ENCODE measurements at regions not wholly inside any gene's neighbourhood (a gene's known extent, or its start where the extent isn't known, plus 50 kb on each side); places are given as distances from the start of the nearest gene placed in this dataset.
A peak's percentile ranks its signal among the peaks of the same experiment; 100 is the strongest.

DNA sequence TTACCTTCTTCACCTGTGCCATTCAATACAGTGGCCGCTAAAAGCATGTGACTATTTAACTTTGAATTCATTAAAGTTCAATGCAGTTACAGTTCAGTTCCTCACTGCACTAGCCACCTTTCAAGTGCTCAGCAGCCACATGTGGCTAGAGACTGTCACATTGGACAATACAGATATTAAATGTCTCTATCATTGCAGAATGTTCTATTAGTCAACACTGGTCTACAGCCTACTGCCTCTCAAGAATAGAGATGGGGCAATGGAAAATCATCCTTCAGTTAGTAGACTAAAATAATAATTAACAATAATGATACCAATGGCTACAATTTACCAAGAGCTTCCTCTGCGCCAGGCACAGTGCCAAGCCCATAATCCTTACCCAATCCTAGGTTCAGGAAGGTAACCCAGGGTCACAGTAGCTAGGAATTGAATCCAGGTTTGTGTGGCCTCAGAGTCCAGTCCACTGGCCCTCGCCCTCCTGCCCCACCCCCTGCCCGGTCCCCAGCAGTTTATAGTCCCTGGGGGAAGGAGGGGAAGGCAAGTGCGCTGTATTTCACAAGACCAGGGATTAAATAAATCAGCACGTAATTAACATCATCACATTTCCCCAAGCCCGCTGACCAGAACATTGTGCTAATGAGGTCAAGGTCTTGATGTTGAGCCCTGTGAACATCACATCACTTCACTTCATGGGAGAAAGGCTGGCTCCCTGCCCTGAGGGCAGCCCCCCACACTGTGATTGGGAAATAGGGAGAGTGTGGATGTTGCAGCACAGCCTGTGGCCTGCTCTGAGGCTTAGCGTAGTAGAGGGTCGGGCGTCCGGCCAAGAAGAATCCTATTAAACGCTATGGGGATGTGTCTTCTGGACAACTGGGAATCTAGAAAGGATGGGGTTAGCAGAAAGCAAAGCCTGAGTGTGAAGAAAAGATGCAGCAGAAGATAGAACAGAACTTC lies 147.2 kb downstream of the VEGFA start (continued):
- TF ChIP-seq, protein P1, sequence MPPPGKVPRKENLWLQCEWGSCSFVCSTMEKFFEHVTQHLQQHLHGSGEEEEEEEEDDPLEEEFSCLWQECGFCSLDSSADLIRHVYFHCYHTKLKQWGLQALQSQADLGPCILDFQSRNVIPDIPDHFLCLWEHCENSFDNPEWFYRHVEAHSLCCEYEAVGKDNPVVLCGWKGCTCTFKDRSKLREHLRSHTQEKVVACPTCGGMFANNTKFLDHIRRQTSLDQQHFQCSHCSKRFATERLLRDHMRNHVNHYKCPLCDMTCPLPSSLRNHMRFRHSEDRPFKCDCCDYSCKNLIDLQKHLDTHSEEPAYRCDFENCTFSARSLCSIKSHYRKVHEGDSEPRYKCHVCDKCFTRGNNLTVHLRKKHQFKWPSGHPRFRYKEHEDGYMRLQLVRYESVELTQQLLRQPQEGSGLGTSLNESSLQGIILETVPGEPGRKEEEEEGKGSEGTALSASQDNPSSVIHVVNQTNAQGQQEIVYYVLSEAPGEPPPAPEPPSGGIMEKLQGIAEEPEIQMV (CRISPR knock-in tag; IDR thresholded peaks at IDR 0.05; ENCODE audit: low read depth): peak; percentile 62; the same call in 1 of the 2 replicates
- TF ChIP-seq, protein P2, sequence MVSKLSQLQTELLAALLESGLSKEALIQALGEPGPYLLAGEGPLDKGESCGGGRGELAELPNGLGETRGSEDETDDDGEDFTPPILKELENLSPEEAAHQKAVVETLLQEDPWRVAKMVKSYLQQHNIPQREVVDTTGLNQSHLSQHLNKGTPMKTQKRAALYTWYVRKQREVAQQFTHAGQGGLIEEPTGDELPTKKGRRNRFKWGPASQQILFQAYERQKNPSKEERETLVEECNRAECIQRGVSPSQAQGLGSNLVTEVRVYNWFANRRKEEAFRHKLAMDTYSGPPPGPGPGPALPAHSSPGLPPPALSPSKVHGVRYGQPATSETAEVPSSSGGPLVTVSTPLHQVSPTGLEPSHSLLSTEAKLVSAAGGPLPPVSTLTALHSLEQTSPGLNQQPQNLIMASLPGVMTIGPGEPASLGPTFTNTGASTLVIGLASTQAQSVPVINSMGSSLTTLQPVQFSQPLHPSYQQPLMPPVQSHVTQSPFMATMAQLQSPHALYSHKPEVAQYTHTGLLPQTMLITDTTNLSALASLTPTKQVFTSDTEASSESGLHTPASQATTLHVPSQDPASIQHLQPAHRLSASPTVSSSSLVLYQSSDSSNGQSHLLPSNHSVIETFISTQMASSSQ (IDR thresholded peaks at IDR 0.05; ENCODE audit: low read depth): peak; percentile 72
- TF ChIP-seq, protein P2 (CRISPR knock-in tag; IDR thresholded peaks at IDR 0.05; ENCODE audit: borderline replicate concordance): peak; percentile 82
- TF ChIP-seq ZSCAN30 (CRISPR knock-in tag; IDR thresholded peaks at IDR 0.05) (peak; percentile 92; the same call in 1 of the 2 replicates), ZBTB7B (CRISPR knock-in tag; IDR thresholded peaks at IDR 0.05) (peak; percentile 97), ZNF24 (IDR thresholded peaks at IDR 0.05) (0 out of 2 replicates have a peak, but pooled peaks have one; percentile 36), KDM1A (CRISPR knock-in tag; IDR thresholded peaks at IDR 0.05) (peak; percentile 74; the same call in 1 of the 2 replicates), RCOR2 (CRISPR knock-in tag; IDR thresholded peaks at IDR 0.05) (peak; percentile 82), HIVEP1 (CRISPR knock-in tag; IDR thresholded peaks at IDR 0.05) (peak; percentile 92; the same call in 1 of the 2 replicates), SP4 (CRISPR knock-in tag; IDR thresholded peaks at IDR 0.05) (peak; percentile 65; the same call in 1 of the 2 replicates), RAD21 (CRISPR knock-in tag; IDR thresholded peaks at IDR 0.05) (0 out of 2 replicates have a peak, but pooled peaks have one; percentile 10)
- TF ChIP-seq, protein P3, sequence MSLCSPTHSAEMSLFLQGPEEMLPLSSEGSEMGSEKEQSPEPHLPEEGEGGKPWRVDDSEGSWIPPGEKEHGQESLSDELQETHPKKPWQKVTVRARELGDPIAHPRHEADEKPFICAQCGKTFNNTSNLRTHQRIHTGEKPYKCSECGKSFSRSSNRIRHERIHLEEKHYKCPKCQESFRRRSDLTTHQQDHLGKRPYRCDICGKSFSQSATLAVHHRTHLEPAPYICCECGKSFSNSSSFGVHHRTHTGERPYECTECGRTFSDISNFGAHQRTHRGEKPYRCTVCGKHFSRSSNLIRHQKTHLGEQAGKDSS (CRISPR knock-in tag; IDR thresholded peaks at IDR 0.05; ENCODE audit: borderline replicate concordance, low read depth): peak; percentile 76
- TF ChIP-seq, protein P4, sequence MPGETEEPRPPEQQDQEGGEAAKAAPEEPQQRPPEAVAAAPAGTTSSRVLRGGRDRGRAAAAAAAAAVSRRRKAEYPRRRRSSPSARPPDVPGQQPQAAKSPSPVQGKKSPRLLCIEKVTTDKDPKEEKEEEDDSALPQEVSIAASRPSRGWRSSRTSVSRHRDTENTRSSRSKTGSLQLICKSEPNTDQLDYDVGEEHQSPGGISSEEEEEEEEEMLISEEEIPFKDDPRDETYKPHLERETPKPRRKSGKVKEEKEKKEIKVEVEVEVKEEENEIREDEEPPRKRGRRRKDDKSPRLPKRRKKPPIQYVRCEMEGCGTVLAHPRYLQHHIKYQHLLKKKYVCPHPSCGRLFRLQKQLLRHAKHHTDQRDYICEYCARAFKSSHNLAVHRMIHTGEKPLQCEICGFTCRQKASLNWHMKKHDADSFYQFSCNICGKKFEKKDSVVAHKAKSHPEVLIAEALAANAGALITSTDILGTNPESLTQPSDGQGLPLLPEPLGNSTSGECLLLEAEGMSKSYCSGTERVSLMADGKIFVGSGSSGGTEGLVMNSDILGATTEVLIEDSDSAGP (CRISPR knock-in tag; IDR thresholded peaks at IDR 0.05; ENCODE audit: borderline replicate concordance): peak; percentile 88
- TF ChIP-seq, protein P5, sequence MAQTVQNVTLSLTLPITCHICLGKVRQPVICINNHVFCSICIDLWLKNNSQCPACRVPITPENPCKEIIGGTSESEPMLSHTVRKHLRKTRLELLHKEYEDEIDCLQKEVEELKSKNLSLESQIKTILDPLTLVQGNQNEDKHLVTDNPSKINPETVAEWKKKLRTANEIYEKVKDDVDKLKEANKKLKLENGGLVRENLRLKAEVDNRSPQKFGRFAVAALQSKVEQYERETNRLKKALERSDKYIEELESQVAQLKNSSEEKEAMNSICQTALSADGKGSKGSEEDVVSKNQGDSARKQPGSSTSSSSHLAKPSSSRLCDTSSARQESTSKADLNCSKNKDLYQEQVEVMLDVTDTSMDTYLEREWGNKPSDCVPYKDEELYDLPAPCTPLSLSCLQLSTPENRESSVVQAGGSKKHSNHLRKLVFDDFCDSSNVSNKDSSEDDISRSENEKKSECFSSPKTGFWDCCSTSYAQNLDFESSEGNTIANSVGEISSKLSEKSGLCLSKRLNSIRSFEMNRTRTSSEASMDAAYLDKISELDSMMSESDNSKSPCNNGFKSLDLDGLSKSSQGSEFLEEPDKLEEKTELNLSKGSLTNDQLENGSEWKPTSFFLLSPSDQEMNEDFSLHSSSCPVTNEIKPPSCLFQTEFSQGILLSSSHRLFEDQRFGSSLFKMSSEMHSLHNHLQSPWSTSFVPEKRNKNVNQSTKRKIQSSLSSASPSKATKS (CRISPR knock-in tag; IDR thresholded peaks at IDR 0.05): 0 out of 2 replicates have a peak, but pooled peaks have one; percentile 77
- TF ChIP-seq, protein P6, sequence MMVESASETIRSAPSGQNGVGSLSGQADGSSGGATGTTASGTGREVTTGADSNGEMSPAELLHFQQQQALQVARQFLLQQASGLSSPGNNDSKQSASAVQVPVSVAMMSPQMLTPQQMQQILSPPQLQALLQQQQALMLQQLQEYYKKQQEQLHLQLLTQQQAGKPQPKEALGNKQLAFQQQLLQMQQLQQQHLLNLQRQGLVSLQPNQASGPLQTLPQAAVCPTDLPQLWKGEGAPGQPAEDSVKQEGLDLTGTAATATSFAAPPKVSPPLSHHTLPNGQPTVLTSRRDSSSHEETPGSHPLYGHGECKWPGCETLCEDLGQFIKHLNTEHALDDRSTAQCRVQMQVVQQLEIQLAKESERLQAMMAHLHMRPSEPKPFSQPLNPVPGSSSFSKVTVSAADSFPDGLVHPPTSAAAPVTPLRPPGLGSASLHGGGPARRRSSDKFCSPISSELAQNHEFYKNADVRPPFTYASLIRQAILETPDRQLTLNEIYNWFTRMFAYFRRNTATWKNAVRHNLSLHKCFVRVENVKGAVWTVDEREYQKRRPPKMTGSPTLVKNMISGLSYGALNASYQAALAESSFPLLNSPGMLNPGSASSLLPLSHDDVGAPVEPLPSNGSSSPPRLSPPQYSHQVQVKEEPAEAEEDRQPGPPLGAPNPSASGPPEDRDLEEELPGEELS (CRISPR knock-in tag; IDR thresholded peaks at IDR 0.05): peak; percentile 81
